Endothelial cell of umbilical vein (primary cell): ENCODE measurements at regions not wholly inside any gene's neighbourhood (a gene's known extent, or its start where the extent isn't known, plus 50 kb on each side); places are given as distances from the start of the nearest gene placed in this dataset.

Experiments used
- BruUV-seq: library from RNA; stranded (reverse); fragments of 400-500 nt; replicated peaks from 2 replicates; lab custom pipeline; 2021; lab: Mats Ljungman, UMichigan
- CTCF ChIA-PET: fragments of 300-600, 350-600 bp; sonication (Branson Sonifier 250); formaldehyde crosslinking; loops from one replicate; lab custom pipeline; 2021; ENCODE audit warnings: antibody characterized with exemption, inconsistent platforms; lab: Charles Lee
- POLR2A ChIA-PET: fragments of 300-600, 350-600 bp; sonication (Branson Sonifier 250); formaldehyde crosslinking; loops from one replicate; lab custom pipeline; 2021; ENCODE audit warnings: antibody characterized with exemption, inconsistent platforms; lab: Charles Lee
- DNase-seq: peaks from one replicate; pipeline ENCODE4 v3.0.0-alpha.2; 2011; ENCODE audit warnings: low read depth, low spot score
- FAIRE-seq: peaks from 2 replicates; lab custom pipeline; 2011; peaks lifted over from hg19 to GRCh38; lab: Jason Lieb, UNC
- H2AFZ ChIP-seq: 2 replicates; pipeline ENCODE4 v1.6.0; 2012; ENCODE audit warnings: low read depth, low read length, control low read depth, inconsistent platforms
- H3K27ac ChIP-seq: 2 replicates; pipeline ENCODE4 v1.5.1; 2011; ENCODE audit warnings: low read depth, mild to moderate bottlenecking, control low read depth, low read length, moderate library complexity; ENCODE audit not compliant: insufficient read depth
- H3K27me3 ChIP-seq, 2 experiments: 2 replicates each; pipeline versions ENCODE4 v1.6.0 to v1.6.1; 2011; ENCODE audit warnings: low read length in 2 of 2, mixed read lengths in 1 of 2; ENCODE audit not compliant: control insufficient read depth in 2 of 2, insufficient read depth in 2 of 2
- H3K36me3 ChIP-seq, 2 experiments: 2 replicates in 1 of 2; 3 replicates in 1 of 2; pipeline ENCODE4 v1.5.1; 2011; ENCODE audit warnings: low read length in 2 of 2, mild to moderate bottlenecking in 1 of 2, moderate library complexity in 1 of 2; ENCODE audit not compliant: control insufficient read depth in 2 of 2, insufficient read depth in 2 of 2; ENCODE audit errors: extremely low read depth in 1 of 2
- H3K4me1 ChIP-seq: 3 replicates; pipeline ENCODE4 v1.5.1; 2011; ENCODE audit warnings: mild to moderate bottlenecking, low read length; ENCODE audit not compliant: control insufficient read depth, insufficient read depth; ENCODE audit errors: extremely low read depth
- H3K4me2 ChIP-seq: 2 replicates; pipeline ENCODE4 v1.6.1; 2011; ENCODE audit warnings: low read length, control low read depth, mixed read lengths; ENCODE audit not compliant: insufficient read depth
- H3K4me3 ChIP-seq, 3 experiments: fragments of 200-600 bp in 1 of 3; sonication (generic), shearing (Covaris generic) in 1 of 3; replicated peaks in 1 of 3; 2 replicates each; pipeline ENCODE4 v1.5.1; 2011 to 2016; ENCODE audit warnings: control low read depth in 3 of 3, low read length in 3 of 3, mild to moderate bottlenecking in 2 of 3, inconsistent platforms in 1 of 3, low read depth in 1 of 3, moderate library complexity in 1 of 3; ENCODE audit not compliant: insufficient read depth in 1 of 3
- H3K79me2 ChIP-seq: 2 replicates; pipeline ENCODE4 v1.6.0; 2012; ENCODE audit warnings: low read length, inconsistent platforms; ENCODE audit not compliant: control insufficient read depth, insufficient read depth
- H3K9ac ChIP-seq: replicated peaks from 2 replicates; pipeline ENCODE3; 2011; ENCODE audit warnings: low read length, control low read depth; ENCODE audit not compliant: insufficient read depth; ENCODE audit errors: extremely low read depth
- H3K9me1 ChIP-seq: replicated peaks from 3 replicates; pipeline ENCODE4 v1.6.0; 2011; ENCODE audit warnings: mild to moderate bottlenecking, low read length; ENCODE audit not compliant: control insufficient read depth, insufficient read depth; ENCODE audit errors: extremely low read depth
- H3K9me3 ChIP-seq: replicated peaks from 2 replicates; pipeline ENCODE4 v1.5.1; 2012; ENCODE audit warnings: low read length, inconsistent platforms; ENCODE audit not compliant: control insufficient read depth, insufficient read depth
- H4K20me1 ChIP-seq: replicated peaks from 2 replicates; pipeline ENCODE3; 2011; ENCODE audit warnings: mild to moderate bottlenecking, low read length; ENCODE audit not compliant: control insufficient read depth, insufficient read depth; ENCODE audit errors: extremely low read depth
- EZH2 ChIP-seq: IDR thresholded peaks from 2 replicates; pipeline ENCODE4 v1.6.1; 2012; ENCODE audit warnings: borderline replicate concordance, low read depth, mild to moderate bottlenecking, moderate library complexity, low read length, inconsistent platforms; ENCODE audit not compliant: severe bottlenecking
- FOS ChIP-seq: IDR thresholded peaks from 2 replicates; pipeline ENCODE4 v1.6.1; 2011; ENCODE audit warnings: mild to moderate bottlenecking, low read length, moderate library complexity, borderline replicate concordance; ENCODE audit not compliant: insufficient read depth
- GATA2 ChIP-seq: IDR thresholded peaks from 2 replicates; pipeline ENCODE4 v1.7.0; 2011; ENCODE audit warnings: low read depth, mild to moderate bottlenecking, moderate library complexity, mixed read lengths, low read length; ENCODE audit not compliant: insufficient read length, insufficient read depth
- JUN ChIP-seq: IDR thresholded peaks from 2 replicates; pipeline ENCODE4 v1.6.1; 2011; ENCODE audit warnings: borderline replicate concordance, low read depth; ENCODE audit not compliant: insufficient read length, insufficient read depth
- MYC ChIP-seq: IDR thresholded peaks from one replicate; pipeline ENCODE4 v1.6.1; 2011; ENCODE audit warnings: mild to moderate bottlenecking, low read depth, low read length
- POLR2A ChIP-seq: IDR thresholded peaks from 2 replicates; pipeline ENCODE4 v1.6.1; 2012; ENCODE audit warnings: low read depth, mild to moderate bottlenecking, control low read depth, low read length
- POLR2AphosphoS5 ChIP-seq: IDR thresholded peaks from 2 replicates; pipeline ENCODE4 v1.6.1; 2012; ENCODE audit warnings: low read depth, mild to moderate bottlenecking, control low read depth, low read length, moderate library complexity; ENCODE audit not compliant: insufficient read depth
- dilution Hi-C: fragments of 300-500 bp; cut with MboI; formaldehyde crosslinking; loops from one replicate; pipeline ENCODE4 v1.15.0; 2019; ENCODE audit warnings: low sequenced_read_pairs; ENCODE audit not compliant: extremely low pct_ligation_motif_present
- intact Hi-C: fragments of 100-400 bp; cut with micrococcal nuclease; formaldehyde crosslinking; loops from one replicate; pipeline ENCODE4 v1.10.0; 2022
- TF ChIP-seq, protein P1 (sequence below): IDR thresholded peaks from 2 replicates; pipeline ENCODE4 v1.6.1; 2011; ENCODE audit not compliant: insufficient read depth, insufficient read length
- TF ChIP-seq, protein P2 (sequence below), 2 donors: IDR thresholded peaks; 1 replicate in 1 of 2; 2 replicates in 1 of 2; pipeline ENCODE4 v1.5.1; 2011; ENCODE audit warnings: low read length in 2 of 2, mild to moderate bottlenecking in 2 of 2, moderate library complexity in 2 of 2, control low read depth in 1 of 2, inconsistent platforms in 1 of 2, low read depth in 1 of 2; ENCODE audit not compliant: insufficient read depth in 1 of 2; ENCODE audit errors: extremely low read depth in 1 of 2

DNA sequence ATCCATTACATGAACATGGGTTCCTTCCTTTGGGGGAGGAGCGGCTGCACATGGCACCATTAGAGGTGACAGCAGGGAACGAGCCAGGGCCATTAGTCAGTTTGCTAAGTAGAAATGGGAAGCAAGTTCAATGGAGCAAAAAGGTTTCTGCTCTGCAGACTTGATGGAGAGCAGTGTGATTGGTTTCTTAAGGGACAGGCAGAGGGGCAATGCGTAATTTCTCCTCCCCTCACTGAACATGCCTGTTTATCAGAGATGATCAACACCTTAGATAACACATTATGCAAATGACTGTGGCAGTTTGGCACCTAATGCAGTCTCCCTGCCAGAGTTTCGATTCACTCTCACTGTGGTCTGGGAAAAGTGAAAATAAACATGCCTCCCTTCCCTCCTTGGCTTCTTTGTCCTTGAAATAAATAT is 414.5 kb downstream of the STK39 start:
- CTCF ChIA-PET, result interaction anchor here (1.3 kb wide), 1 partner anchor 8 kb away, joined by 3 read pairs; no protein-coding TSS in a partner anchor
- no peak overlapping the region for H3K4me3 ChIP-seq
- H3K9ac ChIP-seq, result no peak overlapping the region

More for the DNA sequence above, 414.5 kb downstream of the STK39 start:
- no peak overlapping the region for H2AFZ ChIP-seq
- H3K27me3 ChIP-seq, result no peaks in the 10 kb centered on the region
- no peaks in the 10 kb centered on the region for H4K20me1 ChIP-seq
- dilution Hi-C loops, result no loop called here
- no peak for FAIRE-seq
- no TSS peak for BruUV-seq
- H3K9me3 ChIP-seq, result peaks cover 2% of the 10 kb centered on the region
- intact Hi-C loops, result no loop called here
- no peak for DNase-seq
- H3K27ac ChIP-seq, result no peak overlapping the region
- no peaks in the 10 kb centered on the region for H3K36me3 ChIP-seq
- TF ChIP-seq MYC (no peak), JUN (no peak), GATA2 (no peak), FOS (no peak), POLR2A (no peak), POLR2AphosphoS5 (no peak), EZH2 (no peak)
- TF ChIP-seq, protein P1, sequence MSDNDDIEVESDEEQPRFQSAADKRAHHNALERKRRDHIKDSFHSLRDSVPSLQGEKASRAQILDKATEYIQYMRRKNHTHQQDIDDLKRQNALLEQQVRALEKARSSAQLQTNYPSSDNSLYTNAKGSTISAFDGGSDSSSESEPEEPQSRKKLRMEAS, result no peak
- TF ChIP-seq, protein P2, sequence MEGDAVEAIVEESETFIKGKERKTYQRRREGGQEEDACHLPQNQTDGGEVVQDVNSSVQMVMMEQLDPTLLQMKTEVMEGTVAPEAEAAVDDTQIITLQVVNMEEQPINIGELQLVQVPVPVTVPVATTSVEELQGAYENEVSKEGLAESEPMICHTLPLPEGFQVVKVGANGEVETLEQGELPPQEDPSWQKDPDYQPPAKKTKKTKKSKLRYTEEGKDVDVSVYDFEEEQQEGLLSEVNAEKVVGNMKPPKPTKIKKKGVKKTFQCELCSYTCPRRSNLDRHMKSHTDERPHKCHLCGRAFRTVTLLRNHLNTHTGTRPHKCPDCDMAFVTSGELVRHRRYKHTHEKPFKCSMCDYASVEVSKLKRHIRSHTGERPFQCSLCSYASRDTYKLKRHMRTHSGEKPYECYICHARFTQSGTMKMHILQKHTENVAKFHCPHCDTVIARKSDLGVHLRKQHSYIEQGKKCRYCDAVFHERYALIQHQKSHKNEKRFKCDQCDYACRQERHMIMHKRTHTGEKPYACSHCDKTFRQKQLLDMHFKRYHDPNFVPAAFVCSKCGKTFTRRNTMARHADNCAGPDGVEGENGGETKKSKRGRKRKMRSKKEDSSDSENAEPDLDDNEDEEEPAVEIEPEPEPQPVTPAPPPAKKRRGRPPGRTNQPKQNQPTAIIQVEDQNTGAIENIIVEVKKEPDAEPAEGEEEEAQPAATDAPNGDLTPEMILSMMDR (IDR thresholded peaks at IDR 0.05; ENCODE audit: extremely low read depth in 1 of 2, insufficient read depth in 1 of 2, low read depth in 1 of 2, low read length in 2 of 2), result no peak
- H3K9me1 ChIP-seq, result no peaks in the 10 kb centered on the region
- POLR2A ChIA-PET, result no interaction called here
- H3K4me2 ChIP-seq, result no peak overlapping the region
- H3K4me1 ChIP-seq, result no peaks in the 10 kb centered on the region
- no peaks in the 10 kb centered on the region for H3K79me2 ChIP-seq
